Superior temporal gyrus (tissue), 1 donor: ENCODE measurements at regions not wholly inside any gene's neighbourhood (a gene's known extent, or its start where the extent isn't known, plus 50 kb on each side); places are given as distances from the start of the nearest gene placed in this dataset.

Experiments
- DNase-seq: peaks from one replicate; pipeline ENCODE4 v3.0.0-alpha.2; 2016; ENCODE audit errors: extremely low spot score

DNA sequence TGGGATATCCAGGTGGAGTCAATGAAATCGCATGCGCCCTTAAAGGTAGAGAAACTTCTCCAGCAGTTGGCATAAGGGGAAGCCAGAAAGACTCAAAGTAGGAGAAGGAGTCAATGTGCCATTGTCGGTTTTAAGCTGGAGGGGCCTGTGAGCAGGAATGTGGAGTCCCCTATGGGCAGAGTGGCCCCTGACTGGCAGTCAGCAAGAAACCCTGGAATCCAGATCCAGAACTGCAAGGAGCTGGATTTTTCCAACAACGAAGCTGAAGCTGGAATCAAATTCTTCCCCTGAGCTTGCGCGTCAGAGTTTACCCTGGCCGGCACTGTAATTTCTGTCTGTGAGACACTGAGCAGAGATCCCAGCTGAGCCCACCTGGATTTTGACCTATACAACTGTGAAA lies 315.0 kb downstream of the DHX35 start:
- DNase-seq = no peak

DNA sequence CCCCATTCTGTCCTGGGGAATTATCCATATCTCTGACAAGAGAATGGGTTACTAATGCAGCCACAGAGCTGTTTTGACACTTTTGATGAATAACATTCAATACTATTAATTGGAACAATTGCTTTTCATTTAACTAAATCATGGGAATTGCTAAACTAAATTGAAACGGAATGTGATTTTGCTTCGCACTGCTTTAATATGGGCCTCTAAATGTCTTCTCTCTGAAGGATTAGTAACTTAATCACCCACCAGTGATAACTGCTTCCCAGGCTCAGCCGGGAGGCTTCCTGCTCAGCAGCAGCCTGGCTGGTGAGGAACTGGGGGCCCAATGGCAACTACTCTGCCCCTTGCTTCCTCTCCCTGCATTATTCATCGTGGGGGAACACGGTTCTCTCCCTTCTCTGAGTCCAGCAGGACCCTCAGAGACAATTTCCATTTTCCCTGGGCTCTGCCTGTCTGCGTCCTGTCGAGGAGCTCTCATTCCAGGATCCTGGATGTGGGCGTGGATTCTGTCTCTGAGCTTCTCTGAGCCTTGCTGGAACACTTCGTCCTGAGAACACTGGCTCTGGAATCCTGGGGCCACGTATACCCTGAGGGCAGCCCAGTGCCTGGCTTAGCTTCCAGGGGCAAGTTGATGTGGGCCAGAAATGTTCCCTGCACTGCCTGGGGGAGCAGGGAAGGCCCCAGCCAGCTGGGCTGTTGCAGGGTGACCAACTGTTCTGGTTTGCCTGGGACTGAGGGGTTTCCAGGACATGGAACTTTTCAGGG lies 308.9 kb downstream of the DHX35 start:
- no peak for DNase-seq

DNA sequence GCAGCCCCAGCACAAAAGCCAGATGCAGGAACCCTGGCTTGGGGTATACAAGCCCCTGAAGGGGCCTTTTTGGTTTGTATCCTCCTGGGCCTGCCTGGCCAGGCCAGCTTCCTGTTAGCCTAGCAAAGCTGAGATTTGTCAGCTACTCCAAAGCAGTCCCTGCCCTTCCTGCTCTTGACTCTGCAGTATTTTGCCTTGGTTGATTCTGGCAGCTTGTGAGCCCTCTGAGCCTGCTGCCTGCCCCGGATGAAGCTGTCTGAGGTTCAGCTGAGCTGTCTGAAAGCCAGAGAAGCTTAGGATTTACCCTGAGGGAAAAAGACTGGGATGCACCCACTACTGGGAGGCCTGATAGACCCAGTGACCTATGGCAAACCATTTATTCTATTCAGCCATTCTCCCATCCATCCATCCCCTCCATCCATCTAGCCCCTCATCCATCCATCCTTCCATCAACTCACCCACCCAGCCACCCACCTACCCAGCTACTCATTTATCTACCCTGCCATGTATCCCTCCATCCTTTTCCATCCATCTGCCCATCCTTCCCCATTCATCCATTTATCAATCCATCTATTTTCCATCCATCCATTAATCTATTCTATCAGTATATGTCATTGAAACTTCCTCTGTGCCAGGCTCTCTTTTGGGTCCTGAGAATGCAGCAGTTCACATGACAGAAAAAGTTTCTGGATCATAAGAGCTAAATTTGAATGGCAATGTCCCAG lies 307.5 kb downstream of the DHX35 start:
- no peak for DNase-seq

DNA sequence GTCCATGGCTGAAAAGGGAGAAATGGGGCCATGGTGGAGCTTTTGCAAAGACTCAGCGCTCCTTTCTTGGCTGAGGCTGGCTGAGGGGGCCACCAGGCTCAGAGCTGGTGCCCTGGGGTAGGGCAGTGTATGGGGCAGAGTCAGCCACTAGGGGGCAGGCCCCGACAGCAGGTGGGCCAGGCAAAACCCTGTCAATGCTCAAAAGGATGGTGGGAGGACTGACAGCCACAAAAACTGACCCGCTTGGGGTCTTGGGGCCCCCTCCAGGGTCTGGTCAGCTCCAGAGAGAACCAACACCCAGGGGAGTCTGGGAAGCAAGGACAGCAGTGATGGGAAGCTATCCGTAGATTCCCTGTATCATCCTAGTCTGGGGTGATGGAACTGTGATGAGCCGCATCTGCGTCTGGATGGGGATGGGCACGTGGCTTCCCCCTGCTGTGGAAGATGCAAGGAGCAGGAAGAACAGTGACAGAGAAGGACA lies 306.9 kb downstream of the DHX35 start:
- peak; percentile 67 for DNase-seq

DNA sequence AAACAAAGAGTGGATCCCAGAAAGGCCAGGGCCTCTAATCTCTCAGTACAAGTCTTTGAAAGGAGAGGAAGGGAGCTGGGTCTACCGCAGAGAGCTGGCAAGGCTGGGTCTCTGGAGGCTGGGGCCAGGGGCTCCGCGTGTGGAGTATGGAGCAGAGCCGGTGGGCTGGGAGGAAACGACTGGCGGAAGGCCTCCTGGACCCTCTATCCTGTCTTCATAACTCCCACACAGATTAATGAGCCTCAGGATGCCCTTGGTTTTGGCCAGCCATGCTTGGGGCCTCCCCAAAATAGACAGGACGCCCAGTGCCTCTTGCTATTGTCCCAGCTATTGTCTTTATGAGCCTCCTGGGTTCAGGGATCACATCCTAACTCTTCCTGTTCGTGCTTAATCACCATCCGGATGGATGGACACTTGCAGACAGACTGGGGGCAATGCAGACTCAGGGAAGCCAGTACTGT lies 306.4 kb downstream of the DHX35 start:
- DNase-seq = no peak

DNA sequence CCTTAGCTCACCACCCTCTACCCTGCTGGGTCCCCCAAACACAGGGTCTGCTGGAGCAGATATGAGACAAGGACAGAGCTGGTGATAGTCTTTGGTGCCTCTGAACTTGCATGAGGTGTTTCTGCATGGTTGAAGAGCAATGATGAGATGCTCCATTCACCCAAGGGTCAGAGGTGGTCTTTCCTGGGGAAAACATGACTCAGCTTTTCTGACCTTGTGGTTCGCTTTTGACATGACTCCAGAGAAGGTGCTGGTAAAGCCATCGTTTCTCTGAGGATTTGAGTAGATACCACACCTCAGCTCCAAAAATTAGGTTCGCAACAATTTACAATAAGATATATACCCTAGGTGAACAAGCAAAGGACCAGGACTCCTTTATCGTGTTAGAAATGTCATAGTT lies 304.8 kb downstream of the DHX35 start:
- DNase-seq = no peak

DNA sequence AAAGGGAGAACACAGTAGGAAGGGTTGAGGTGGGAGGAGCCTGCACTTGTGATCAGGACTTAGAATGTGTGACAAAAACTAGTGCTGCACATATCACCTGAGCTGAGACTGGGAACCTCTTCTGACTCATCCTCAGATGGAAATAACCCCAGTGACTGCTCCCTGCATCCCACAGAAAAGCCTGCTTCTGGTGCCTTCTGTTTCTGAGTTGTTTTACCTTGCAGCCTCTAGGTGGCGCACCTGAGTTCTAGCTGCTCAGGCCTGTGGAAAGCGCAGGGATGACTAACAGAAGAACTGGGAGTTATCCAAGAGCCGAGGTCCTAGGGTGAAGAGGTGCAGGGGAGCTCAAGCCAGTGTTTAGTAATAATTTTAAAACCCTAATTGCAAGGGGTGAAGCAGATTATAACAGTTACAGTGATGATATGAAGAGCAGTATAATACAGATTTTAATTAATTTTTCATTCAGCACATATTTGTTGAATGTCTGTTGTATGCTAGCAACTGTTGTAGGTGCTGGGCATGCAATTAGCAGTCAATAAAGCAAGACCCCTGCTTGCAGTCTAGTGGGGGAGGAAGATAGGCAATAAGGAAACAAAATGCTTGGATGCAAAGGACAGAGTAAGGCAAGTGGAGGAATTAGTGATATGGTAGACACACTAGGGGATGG lies 302.5 kb downstream of the DHX35 start:
- DNase-seq = peak; percentile 77

DNA sequence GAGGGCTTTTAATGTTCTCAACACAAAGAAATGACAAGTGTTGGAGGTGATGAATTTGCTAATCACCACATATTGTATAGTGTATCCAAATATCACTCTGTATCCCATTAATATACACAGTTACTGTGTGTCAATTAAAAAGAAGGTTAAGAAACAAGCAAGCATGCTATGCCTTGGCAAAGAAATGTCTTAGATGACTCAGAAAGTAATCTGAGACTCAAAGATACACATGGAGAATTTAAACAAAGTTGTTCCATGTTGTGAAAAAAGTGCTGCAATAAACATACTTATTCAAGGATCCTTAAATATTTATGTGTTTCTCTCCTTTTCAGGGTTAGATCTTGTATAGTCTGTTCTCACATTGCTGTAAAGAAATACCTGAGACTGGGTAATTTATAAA lies 300.9 kb downstream of the DHX35 start:
- DNase-seq = no peak

DNA sequence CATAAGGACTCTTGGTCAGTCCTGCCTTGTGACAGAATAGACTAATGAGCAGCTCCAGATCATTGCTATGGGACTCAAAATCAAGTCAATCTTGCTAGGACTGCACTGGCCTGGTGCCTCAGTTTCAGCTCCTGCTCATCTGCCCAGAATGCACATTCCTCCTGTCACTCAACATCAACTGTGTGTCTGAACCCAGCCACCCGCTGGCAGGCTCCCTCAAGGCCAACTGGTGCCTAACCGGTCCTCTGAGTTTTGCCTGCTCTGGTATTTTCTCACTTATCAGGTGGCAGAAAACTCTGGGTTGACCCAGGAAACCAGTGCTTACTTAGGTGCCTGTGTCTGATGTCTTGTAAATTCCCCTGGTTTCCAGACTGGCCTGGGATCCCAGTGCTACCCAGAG lies 297.7 kb downstream of the DHX35 start:
- DNase-seq = no peak

DNA sequence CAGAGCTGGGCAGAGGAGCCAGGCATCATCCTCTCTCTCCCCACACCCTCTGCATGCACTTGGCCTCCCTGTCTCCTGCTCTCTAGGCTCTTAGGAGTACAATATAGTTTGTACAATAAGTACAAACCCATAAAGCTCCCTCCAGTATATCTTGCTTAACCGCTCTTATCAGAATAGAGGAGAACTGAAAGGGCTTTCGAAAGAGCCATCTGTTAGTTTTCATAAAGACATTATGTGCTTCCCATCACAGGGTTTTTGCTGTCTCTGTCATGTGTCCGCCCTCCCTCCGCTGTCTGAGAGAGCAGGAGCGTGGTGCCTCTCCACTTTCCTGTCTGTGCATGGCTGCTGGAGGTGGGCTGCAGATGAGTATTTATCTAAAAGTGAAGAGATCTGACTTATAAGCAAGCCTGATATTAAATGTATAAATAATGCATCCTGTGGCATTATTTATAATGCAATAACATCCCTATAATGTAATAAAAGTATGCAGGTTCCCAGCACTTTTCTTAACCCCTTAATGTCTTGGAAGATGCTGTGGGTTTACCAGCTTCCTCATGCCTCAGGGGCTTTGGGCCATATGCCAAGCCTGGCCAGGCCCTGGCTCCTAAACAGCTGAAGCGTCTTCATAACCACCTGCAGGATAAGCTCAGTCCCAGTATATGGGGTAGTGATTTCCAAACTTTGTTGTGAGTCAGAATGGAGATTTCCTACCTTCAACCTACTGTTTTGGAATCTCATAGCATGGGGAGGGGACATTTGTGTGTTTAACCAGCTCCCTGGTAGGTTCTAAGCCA lies 297.1 kb downstream of the DHX35 start:
- no peak for DNase-seq

DNA sequence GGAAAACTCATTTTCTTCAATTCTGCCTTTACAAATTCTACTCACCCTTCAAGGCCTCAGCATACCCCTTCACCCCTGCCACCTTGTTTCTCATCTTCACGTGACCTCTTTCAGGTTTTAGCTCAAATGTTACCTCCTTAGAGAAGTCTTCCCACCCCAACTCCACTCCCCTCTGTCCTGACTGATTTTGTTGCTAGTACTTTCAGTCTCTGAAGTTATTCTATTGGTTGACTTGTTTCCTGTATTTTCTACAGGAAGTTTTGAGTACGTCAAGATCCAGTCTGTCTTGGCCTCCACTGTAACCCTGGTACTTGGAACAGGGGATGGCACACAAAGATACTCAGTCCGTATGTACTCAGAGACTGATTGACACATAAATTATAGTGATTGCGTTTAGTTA lies 296.1 kb downstream of the DHX35 start:
- DNase-seq = no peak

DNA sequence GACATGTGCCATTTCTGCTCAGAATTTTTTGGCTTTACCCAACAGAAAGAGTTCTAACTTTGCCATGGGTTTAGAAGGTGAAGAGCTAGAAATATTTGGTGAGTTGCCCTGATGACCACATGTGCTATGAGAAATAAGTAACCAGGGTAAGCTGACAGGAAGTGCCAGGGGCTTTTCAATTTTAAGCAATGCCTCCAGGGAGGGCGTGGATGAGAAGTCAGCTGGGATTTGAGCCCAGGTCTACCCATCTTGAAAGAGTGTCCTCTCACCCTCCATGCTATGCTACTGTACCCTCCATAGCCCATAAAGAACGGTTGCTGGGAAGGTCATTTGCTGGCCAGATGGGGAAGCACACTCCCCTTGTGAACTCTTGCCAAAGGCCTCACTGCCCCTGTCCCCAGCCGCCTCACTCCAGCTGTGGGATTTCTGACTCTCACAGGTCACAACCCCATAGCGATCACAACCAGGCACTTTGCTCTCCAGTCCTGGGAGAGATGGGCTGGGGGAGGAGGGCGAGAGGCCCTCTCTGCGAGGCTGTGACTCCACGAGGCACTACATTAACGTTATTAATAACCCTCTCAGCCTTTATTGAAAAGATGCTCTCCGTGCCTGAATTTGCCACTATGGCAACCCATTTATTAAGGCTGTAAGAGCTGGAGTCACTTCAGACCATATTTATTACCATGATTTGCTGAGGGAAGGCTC lies 291.1 kb downstream of the DHX35 start:
- no peak for DNase-seq

DNA sequence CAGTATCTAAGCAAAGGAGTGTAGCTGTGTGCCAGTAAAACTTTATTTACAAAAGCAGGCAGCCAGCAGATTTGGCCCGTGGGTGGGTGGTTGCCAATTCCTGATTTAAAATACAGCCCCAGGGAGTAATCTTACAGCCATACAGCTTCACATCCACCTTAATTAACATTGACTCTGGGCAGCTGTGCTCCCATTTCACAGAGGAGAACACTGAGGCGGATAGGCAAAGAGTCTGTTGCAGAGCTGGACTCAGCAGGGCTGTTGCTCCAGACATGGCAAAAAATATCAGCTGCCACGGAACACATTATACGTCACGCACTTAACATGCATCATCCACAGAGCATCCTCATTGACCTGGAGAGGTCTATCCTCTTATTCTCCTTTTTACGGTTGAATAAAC lies 289.9 kb downstream of the DHX35 start:
- DNase-seq = no peak

DNA sequence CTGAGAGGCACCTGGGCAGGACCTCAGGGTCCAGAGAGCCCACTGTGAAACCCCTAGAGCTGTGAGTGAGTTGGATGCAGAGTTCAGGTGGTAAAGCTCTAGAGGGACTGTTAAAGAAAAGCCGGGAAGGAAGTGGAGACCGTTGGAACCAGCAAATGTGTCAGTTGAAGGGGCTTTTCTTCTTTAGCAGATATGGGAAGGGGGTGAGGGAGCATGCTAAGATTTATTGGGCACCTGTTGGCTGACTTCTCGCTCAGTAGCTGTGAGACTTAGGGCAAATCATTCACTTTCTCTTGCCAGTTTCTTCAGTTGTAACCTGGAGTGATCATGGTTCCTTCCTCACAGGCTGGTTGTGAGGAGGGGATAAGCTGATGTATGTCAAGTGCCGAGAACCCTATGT lies 287.7 kb downstream of the DHX35 start:
- no peak for DNase-seq

DNA sequence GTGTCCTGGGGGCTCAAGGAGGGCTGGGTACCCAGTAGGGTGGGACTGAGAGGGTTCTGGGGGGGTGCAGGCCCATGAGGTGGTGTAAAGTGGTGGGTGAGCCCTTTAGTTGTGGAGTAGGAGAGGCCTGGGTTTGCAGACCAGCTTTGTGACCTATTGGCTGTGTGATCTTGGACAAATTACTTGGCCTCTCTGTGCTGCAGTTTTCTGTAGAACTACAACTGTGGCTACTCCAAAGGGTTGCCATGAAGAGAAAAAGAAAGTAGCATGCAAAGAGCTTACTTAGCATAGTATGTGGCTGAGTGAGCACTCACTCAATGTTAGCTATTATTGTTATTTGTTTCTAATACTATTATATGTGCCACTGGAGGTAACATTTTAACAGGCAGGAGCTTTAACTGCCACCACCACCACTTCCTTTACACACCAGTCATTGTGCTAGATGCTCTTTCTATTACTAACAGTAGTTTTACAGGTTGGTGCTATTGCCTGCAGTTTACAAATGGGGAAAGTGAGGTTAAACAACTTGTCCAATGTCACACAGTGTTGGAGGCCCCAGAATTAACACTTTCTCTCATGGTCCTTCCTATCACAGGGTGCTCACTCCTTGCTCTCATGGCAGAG lies 286.8 kb downstream of the DHX35 start:
- no peak for DNase-seq

DNA sequence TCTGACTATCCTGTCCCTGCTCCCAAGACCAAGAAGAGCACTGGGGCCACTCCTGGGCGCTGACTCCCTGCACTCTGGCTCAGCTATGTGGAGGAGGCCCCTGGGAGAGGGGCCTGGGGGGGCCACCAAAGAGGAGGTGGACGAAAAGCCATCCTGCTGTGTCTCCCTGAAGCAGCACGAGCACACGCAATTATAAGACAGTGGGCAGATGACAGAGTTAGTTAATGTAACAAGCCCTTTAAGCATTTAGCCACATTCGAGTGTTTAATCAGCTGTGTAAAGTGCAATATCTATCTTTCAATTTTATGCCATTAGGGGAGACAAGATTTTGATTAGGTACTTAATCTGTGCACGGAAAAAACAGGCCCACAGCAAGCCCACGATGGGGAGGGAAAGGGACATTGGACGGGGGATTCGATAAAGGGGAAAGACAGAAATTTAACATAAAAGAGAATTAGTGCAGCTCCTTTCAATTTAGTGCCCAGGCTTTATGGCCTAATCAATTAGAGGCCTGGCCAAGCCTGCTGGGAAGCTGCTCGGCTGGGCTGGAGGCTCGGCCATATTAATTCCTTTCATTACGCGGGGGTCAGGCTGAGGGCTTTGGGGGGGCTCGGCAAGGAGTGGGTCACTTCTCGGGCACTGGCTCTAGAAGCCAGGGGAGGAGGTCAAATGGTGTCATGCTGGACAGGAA lies 286.2 kb downstream of the DHX35 start:
- no peak for DNase-seq

DNA sequence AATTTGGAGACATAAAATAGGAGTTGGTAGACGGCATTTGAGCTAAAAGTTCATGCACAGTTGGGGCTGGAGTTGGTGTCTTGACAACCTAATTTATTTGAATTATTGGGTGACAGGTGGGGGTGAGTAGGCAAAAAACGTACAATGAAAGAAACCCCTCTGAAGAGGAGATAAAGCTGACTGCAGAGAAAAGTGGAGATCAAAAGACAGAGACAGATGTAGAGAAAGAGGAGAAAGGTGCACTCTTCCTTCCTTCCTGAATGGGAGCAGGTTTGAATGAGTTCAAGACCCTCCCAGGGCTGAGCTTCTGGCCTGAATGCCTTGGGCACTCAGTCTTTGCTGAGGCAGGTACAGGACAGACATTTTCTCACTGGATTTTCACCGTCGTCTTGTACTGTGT lies 284.3 kb downstream of the DHX35 start:
- no peak for DNase-seq

DNA sequence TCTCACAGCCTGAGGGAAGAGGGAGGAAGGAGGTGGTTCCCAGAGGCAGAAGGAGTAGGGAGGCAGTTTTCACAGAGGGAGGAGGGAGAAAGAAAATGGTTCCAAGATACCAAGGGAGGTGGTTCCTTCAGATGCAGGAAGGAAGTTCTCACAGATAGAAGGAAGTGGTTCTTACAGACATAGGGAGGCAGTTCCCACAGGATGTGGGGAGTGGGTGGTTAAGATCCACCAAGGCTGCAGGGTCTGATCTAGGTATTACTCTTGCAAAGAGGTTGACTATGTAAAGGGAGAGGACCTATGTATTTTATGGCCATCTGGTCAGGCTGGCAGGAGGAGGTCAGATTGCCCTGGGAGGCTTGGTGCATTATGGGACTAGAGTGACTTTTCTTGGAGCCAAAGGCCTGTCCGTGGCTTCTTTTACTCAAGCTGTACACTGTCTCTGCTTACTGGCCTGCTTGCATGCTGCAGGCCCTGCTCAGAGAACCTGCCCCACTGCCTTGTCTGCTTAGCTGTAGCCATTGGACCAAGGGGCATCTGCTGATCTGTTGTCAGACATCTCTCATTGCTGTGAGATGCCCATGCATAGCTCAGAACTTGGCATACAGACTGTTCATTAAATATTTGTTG lies 283.7 kb downstream of the DHX35 start:
- DNase-seq = no peak

DNA sequence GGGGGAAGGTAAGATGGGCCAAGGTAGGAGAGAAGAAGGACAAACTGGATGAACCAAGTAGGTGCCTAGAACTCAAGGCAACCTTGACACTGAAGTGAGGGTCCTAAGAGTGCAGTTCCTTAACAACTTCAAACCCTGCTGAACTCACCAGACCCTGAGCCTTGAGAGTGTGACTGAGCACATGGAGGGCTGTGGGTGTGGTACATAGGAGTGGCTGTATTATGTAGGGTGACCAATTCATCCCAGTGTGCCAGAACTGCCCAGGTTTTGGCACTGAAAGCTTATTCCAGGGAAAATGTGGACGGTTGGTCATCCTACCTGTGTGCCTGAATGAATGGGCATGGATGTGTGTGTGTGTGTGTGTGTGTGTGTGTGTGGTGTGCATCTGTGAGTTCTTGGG lies 281.8 kb downstream of the DHX35 start:
- DNase-seq = no peak

DNA sequence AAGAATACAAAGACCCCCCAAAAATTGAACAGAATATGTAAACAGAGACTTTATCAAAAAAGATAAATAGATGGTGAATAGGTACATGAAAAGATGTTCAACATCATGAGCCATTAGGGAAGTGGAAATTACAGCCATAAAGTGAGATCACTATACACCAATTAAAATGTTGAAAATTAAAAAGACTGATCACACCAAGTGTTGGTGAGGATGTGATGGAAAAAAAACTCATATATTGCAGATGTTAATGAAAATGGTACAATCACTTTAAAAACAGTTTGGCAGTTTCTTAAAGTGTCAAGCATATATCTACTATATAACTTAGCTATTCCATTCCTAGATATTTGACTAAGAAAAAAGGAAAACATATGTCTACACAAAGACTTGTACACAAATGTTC lies 280.5 kb downstream of the DHX35 start:
- DNase-seq = no peak
